ENCODE measurements at regions not wholly inside any gene's neighbourhood (a gene's known extent, or its start where the extent isn't known, plus 50 kb on each side); places are given as distances from the start of the nearest gene placed in this dataset.

GRCh38 chr2:157957596-157957995 is 81.5 kb upstream of the ACVR1 start:
- no peak overlapping the region for H3K4me3 ChIP-seq (ENCODE audit: low read depth, low read length)
- TF ChIP-seq CTCF (IDR thresholded peaks at IDR 0.05; ENCODE audit: low read depth, low read length) = no peak

GRCh38 chr2:157952558-157952957 is 76.4 kb upstream of the ACVR1 start:
- no peak overlapping the region for H3K4me3 ChIP-seq (ENCODE audit: low read depth, low read length)
- TF ChIP-seq CTCF (IDR thresholded peaks at IDR 0.05; ENCODE audit: low read depth, low read length) = no peak

- H3K4me3 ChIP-seq (ENCODE audit: low read depth, low read length) = no peak overlapping the region
- no peak for TF ChIP-seq CTCF (IDR thresholded peaks at IDR 0.05; ENCODE audit: low read depth, low read length)
Measured at GRCh38 chr2:157948856-157949255, 72.7 kb upstream of the ACVR1 start.

GRCh38 chr2:157946919-157947557 is 70.9 kb upstream of the ACVR1 start:
- no peak overlapping the region for H3K4me3 ChIP-seq (ENCODE audit: low read depth, low read length)
- TF ChIP-seq CTCF (IDR thresholded peaks at IDR 0.05; ENCODE audit: low read depth, low read length) = no peak

- no peak overlapping the region for H3K4me3 ChIP-seq (ENCODE audit: low read depth, low read length)
- no peak for TF ChIP-seq CTCF (IDR thresholded peaks at IDR 0.05; ENCODE audit: low read depth, low read length)
Measured at GRCh38 chr2:157940024-157940423, 63.9 kb upstream of the ACVR1 start.

- no peak for TF ChIP-seq CTCF (IDR thresholded peaks at IDR 0.05; ENCODE audit: low read depth, low read length)
- H3K4me3 ChIP-seq (ENCODE audit: low read depth, low read length) = no peak overlapping the region
Measured at GRCh38 chr2:157938556-157938955, 62.4 kb upstream of the ACVR1 start.

- no peak for TF ChIP-seq CTCF (IDR thresholded peaks at IDR 0.05; ENCODE audit: low read depth, low read length)
Measured at GRCh38 chr2:157936406-157936805, 60.3 kb upstream of the ACVR1 start.

More at GRCh38 chr2:157936406-157936805, 60.3 kb upstream of the ACVR1 start:
- no peak overlapping the region for H3K4me3 ChIP-seq (ENCODE audit: low read depth, low read length)

Data from WI38 (cell line).